ENCODE measurements at regions not wholly inside any gene's neighbourhood (a gene's known extent, or its start where the extent isn't known, plus 50 kb on each side); places are given as distances from the start of the nearest gene placed in this dataset.
"Not testable (repeated sequence)": the region's sequence is repeated elsewhere in the genome, so short reads cannot be mapped to it uniquely, and the experiment has no call there.

DNA sequence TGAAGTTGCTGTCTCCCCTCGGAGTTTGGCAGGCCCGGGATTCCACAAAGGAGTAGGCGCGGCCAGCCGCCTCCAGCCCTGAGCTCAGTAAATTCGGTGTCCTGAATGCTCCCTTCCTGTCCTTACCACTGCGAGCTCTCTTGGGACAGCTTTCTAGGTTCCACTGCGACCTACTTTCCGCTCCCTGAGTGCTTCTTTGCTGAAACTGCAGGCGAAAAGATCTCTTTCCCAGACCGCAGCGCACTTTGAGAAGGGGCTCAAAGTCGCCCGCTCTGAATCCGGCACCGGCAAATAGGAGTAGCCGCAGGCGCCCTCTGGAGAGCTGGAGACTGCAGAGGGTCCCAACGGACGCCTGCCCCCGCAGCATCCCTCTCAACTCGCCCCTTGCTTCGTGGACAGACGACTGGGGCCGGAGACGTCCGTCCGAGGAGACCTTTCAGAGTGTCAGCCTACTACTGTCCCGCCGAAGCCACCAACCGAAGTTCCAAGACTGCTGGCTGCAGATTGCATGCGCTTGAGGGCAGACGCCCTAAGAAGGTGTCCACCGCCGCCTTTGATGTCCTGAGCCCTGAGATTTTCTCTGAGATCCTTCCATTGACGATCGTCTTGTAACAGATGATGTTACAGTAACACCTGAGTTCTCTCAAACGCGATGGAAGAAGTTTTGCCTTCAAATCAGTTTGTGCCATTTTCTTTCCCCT lies 96.0 kb downstream of the ANXA2R start:
- Histone ChIP-seq H3K27ac (no peak overlapping the region), H3K9me3 (no peaks in the 10 kb centered on the region), H3K4me1 (ENCODE audit: control insufficient read depth in 1 of 2, insufficient read depth in 1 of 2, low read depth in 1 of 2, low read length in 1 of 2) (peaks cover 23% of the 10 kb centered on the region in 2 experiments), H3K27me3 (peaks cover 24% of the 10 kb centered on the region), H3K36me3 (no peaks in the 10 kb centered on the region), H3K4me3 (ENCODE audit: low read depth in 1 of 2, low read length in 1 of 2) (no peak overlapping the region)
- TF ChIP-seq, protein P1, sequence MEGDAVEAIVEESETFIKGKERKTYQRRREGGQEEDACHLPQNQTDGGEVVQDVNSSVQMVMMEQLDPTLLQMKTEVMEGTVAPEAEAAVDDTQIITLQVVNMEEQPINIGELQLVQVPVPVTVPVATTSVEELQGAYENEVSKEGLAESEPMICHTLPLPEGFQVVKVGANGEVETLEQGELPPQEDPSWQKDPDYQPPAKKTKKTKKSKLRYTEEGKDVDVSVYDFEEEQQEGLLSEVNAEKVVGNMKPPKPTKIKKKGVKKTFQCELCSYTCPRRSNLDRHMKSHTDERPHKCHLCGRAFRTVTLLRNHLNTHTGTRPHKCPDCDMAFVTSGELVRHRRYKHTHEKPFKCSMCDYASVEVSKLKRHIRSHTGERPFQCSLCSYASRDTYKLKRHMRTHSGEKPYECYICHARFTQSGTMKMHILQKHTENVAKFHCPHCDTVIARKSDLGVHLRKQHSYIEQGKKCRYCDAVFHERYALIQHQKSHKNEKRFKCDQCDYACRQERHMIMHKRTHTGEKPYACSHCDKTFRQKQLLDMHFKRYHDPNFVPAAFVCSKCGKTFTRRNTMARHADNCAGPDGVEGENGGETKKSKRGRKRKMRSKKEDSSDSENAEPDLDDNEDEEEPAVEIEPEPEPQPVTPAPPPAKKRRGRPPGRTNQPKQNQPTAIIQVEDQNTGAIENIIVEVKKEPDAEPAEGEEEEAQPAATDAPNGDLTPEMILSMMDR (IDR thresholded peaks at IDR 0.05): no peak

DNA sequence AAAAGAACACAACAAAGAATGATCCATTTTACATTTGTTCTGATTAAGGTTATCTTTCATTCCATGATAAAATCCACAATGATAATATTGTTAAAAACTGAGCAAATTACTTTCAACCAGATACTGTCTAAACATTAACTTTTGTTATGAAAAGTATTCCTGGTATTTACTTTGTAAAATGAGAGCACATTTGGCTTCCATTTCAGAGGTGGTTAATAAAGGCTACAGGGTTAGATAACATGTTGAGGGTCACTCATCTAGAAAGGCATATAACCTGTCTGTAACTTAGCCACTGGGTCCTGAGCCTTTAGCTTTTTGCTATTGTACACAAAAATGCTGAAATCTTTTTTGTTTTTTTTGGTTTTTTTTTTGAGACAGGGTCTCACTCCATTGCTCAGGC lies 99.3 kb downstream of the ANXA2R start:
- Histone ChIP-seq H3K36me3 (no peaks in the 10 kb centered on the region), H3K4me3 (ENCODE audit: low read depth in 1 of 2, low read length in 1 of 2) (no peak overlapping the region)

DNA sequence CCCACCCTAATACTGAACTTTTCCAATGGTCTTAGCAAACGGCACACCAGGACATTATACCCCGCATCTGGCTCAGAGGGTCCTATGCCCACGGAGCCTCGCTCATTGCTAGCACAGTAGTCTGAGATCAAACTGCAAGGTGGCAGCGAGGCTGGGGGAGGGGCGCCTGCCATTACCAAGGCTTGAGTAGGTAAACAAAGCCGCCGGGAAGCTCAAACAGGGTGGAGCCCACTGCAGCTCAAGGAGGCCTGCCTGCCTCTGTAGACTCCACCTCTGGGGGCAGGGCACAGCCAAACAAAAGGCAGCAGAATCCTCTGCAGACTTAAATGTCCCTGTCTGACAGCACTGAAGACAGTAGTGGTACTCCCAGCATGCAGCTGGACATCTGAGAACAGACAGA lies 108.1 kb downstream of the ANXA2R start:
- H3K4me3 ChIP-seq (ENCODE audit: low read depth in 1 of 2, low read length in 1 of 2); H3K27ac ChIP-seq; H3K4me1 ChIP-seq (ENCODE audit: control insufficient read depth in 1 of 2, insufficient read depth in 1 of 2, low read depth in 1 of 2, low read length in 1 of 2); H3K27me3 ChIP-seq; H3K9me3 ChIP-seq; H3K36me3 ChIP-seq: not testable (repeated sequence)

More for the DNA sequence above, 99.3 kb downstream of the ANXA2R start:
- Histone ChIP-seq H3K27me3 (peaks cover 24% of the 10 kb centered on the region), H3K27ac (no peak overlapping the region), H3K9me3 (no peaks in the 10 kb centered on the region), H3K4me1 (ENCODE audit: control insufficient read depth in 1 of 2, insufficient read depth in 1 of 2, low read depth in 1 of 2, low read length in 1 of 2) (peaks cover 18% of the 10 kb centered on the region in 2 experiments)
- TF ChIP-seq, protein P1 (IDR thresholded peaks at IDR 0.05): no peak

DNA sequence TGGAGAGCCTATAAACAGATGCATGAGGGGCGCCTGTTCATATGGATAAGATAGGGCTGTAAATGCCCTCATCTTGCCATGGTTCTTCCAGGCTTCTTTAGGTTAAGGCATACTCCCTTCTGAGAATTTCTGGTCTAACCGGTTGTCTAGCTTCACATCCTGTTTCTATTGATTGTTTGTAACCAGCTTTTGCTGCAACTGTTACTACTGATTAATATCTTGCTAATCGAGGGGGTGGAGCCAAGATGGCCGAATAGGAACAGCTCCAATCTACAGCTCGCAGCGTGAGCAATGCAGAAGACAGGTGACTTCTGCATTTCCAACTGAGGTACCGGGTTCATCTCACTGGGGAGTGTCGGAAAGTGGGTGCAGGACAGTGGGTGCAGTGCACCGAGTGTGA lies 108.7 kb downstream of the ANXA2R start:
- H3K9me3 ChIP-seq; H3K36me3 ChIP-seq; H3K4me3 ChIP-seq (ENCODE audit: low read depth in 1 of 2, low read length in 1 of 2); H3K4me1 ChIP-seq (ENCODE audit: control insufficient read depth in 1 of 2, insufficient read depth in 1 of 2, low read depth in 1 of 2, low read length in 1 of 2); H3K27me3 ChIP-seq; H3K27ac ChIP-seq: not testable (repeated sequence)

DNA sequence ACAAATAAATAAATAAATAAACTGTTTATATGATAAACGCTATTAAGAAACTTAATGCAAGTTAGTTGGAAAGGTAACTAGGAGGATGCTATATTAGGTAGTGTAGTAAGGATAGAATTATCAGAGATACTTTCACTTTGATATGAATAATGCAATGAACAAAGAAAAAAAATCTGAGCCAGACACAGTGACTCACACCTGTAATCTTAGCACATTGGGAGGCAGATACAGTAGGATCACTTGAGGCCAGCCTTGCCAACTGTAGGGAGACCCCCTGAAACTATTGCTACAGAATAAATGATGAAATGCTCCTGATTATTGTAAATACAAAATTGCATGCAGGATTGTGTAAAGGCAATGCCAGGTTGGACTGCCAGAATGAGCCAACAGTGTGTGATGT lies 109.2 kb downstream of the ANXA2R start:
- Histone ChIP-seq H3K4me1 (ENCODE audit: control insufficient read depth in 1 of 2, insufficient read depth in 1 of 2, low read depth in 1 of 2, low read length in 1 of 2) (peaks cover 1 to 4% of the 10 kb centered on the region in 2 experiments), H3K4me3 (ENCODE audit: low read depth in 1 of 2, low read length in 1 of 2) (no peak overlapping the region), H3K9me3 (peaks cover 6% of the 10 kb centered on the region), H3K36me3 (no peaks in the 10 kb centered on the region), H3K27me3 (no peaks in the 10 kb centered on the region), H3K27ac (no peak overlapping the region)
- TF ChIP-seq, protein P1 (IDR thresholded peaks at IDR 0.05): no peak

DNA sequence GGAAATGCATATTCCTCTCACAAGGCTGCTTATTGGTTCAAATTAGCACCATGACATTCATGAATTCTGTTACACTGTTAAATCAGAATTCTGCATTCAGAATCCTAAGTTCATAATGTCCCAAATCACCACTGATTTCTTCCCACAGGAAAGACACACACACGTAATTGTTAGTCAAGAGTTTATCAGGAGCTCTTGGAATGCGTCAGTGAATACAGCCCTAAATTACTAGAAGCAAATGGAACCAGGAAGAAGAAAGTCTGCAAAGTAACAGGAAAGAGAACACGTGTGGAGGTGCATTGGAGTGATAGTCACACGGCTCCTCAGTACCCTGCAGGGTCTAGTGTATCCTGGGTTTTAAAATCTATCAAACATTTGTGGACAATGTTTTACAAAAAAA lies 110.2 kb downstream of the ANXA2R start:
- TF ChIP-seq, protein P1 (IDR thresholded peaks at IDR 0.05): no peak
- peaks cover 6 to 8% of the 10 kb centered on the region in 2 experiments for H3K4me1 ChIP-seq (ENCODE audit: control insufficient read depth in 1 of 2, insufficient read depth in 1 of 2, low read depth in 1 of 2, low read length in 1 of 2)
- H3K36me3 ChIP-seq: no peaks in the 10 kb centered on the region
- peaks cover 6% of the 10 kb centered on the region for H3K9me3 ChIP-seq
- no peaks in the 10 kb centered on the region for H3K27me3 ChIP-seq
- no peak overlapping the region for H3K4me3 ChIP-seq (ENCODE audit: low read depth in 1 of 2, low read length in 1 of 2)
- H3K27ac ChIP-seq: no peak overlapping the region
